COLO829 (cell line): ENCODE measurements at regions not wholly inside any gene's neighbourhood (a gene's known extent, or its start where the extent isn't known, plus 50 kb on each side); places are given as distances from the start of the nearest gene placed in this dataset.
A peak's percentile ranks its signal among the peaks of the same experiment; 100 is the strongest.
"Not testable (repeated sequence)": the region's sequence is repeated elsewhere in the genome, so short reads cannot be mapped to it uniquely, and the experiment has no call there.

Experiments
- DNase-seq: peaks from one replicate; pipeline ENCODE4 v3.0.0; 2012; ENCODE audit warnings: low spot score

- DNase-seq, result peak; percentile 24
Observed at GRCh38 chr2:137888845-137889244, 75.4 kb upstream of the HNMT start.

DNA sequence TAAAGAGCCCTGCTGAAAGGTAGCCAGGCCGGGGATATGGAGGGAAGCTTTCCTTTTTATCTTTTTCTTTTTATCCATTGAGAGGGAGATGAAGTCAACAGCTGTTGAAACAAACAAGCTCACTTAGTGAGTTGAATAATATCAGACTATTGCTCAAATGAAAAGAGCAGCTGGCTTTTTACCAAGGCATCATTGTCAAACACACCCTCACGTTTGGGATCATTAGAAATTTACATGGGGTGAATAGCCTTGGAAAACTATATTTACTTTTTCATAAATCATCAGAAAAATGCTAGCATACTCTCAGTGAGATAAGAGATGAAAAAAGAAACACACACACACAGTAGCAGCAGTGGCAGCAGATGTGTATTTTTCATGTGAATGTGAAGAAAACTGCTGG, 71.5 kb upstream of the HNMT start:
- DNase-seq, result no peak

GRCh38 chr2:137893145-137893544, 71.1 kb upstream of the HNMT start:
- DNase-seq, result no peak

DNA sequence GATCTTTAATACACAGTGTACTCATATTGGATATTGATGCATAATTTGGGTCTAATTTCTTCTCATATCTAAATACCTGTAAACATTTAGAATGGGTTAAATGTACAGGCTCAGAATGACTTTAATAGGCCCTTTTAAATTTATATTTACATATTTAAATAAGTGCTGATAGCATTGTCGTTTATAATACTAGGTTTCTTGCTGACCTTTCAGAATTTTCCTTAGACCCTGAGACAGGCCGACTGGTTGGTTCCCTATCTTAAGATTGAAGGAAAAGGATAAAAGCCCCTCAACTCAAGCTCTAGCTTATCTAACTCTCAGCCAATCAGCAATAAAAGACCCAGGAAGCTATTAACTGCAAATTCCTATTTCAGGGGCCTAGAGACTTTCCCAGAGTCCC, 67.8 kb upstream of the HNMT start:
- no peak for DNase-seq

DNA sequence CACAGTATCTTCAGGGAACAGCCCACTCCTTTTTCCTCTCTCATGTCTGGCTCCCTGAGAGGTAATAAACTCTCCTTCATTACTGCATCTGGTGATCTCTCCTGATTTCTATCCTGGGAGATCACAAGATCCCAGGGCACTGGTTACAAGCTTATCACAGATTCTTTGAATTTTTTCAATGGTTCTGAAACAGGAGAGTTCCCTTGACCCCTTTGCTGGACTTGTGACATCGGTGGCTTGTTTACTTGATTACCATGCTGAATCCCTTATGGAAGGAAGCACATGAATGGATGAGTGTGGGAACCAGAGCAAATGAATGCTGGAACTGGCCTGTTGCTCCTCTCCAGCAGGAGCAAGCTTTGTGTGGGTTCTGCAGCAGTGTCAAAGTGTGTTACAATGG, 67.2 kb upstream of the HNMT start:
- no peak for DNase-seq

GRCh38 chr2:137900421-137901141, 63.7 kb upstream of the HNMT start:
- no peak for DNase-seq

DNA sequence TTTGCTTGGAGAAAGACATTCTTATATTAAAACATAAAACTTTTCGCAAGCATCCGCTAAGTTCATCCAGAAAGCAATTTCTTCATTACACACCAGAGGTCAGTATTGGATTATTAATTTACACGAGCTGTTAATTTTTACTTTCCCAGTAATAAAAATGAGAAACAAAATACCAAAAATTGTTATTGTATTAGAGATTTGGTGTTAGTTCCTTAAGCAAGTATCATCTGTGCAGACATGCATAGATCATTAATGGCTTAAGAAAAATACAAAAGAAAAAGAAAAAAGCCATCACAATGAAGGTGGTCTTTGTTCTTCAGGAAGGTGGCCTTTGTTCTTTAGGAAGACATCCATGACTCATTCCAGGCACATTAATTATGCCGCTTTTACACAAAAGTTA, 53.6 kb upstream of the HNMT start:
- DNase-seq, result peak; percentile 20

DNA sequence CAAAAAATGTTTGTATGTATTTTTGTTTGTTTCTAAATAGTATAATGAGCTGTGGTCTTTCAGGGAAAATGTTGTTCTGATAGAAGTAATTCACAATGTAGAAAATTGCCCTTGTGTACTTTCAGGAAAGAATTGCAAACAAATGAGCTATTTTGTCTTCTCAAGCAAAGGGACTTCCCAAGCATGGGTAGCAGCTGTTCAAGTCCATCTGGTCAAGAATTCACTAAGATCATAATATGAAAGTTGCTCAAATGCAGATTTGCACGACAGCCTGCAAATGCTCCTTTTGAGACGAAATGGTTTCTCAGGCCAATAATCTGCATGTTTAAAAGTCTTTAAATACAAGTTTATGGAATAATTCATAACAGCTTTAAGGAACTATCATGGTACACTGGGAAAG, 51.9 kb upstream of the HNMT start:
- no peak for DNase-seq

DNA sequence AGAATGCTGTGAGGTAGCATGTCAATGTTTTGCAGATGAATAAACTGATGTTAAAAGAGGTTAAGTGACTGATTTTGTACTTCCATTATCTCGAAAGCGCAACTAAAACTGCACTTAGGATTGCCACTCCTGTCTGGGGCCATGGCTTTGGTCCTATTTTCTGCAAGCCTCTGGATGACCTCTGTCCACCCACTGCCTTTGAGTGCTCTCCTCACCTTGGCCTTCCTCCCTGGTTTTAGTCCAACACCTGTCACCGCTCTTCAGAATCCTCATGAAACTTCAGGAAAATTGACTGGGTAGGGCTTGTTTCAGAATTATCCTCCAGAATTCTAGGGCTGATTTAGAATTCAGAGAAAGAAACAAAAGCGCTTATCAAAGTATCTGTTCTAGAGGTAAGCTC, 51.1 kb upstream of the HNMT start:
- no peak for DNase-seq

DNA sequence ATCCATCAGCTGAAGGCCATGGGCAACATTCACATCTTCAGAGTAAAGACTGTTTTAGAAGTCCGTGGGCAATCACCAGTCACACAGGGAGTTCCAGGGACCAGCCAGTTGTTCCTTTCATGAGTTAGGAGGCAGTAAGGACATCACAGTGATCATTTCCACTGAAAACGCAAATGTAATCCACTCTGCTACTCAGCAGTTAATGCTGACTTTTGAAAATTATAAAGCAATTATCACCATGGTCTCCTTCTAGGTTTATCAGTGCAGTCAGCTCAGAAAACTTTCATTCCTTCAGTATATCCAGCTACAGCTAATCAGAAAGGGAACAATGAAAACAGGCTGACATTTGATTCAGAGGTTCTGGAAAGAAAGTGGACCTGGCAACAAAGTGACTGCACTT, 50.6 kb upstream of the HNMT start:
- DNase-seq, result not testable (repeated sequence)
